CD4-positive, CD25-positive, alpha-beta regulatory T cell (primary cell): ENCODE measurements at regions not wholly inside any gene's neighbourhood (a gene's known extent, or its start where the extent isn't known, plus 50 kb on each side); places are given as distances from the start of the nearest gene placed in this dataset.

Experiments used
- ATAC-seq, 2 donors: fragments of 150-1000 bp; cut with Tn5 transposase; one replicate each; pipeline ENCODE4 v1.10.0; 2021; ENCODE audit warnings: low read depth in 2 of 2, moderate number of reproducible peaks in 2 of 2, moderate library complexity in 1 of 2
- DNase-seq, 3 donors: peaks; one replicate each; pipeline versions ENCODE4 v3.0.0 to v3.0.0-alpha.2; 2012 to 2022; ENCODE audit warnings: mixed read lengths in 1 of 3
- H3K27ac ChIP-seq: one replicate; pipeline ENCODE4 v1.7.0; 2013; ENCODE audit warnings: mild to moderate bottlenecking, low read length; ENCODE audit not compliant: insufficient read depth, poor library complexity, severe bottlenecking
- H3K27me3 ChIP-seq: one replicate; pipeline ENCODE4 v1.7.0; 2013; ENCODE audit warnings: low read length; ENCODE audit not compliant: control insufficient read depth, insufficient read depth
- H3K36me3 ChIP-seq: one replicate; pipeline ENCODE4 v1.7.0; 2013; ENCODE audit warnings: mild to moderate bottlenecking, low read length, moderate library complexity; ENCODE audit not compliant: control insufficient read depth, insufficient read depth
- H3K4me1 ChIP-seq: 2 replicates; pipeline ENCODE4 v1.7.0; 2013; ENCODE audit warnings: mild to moderate bottlenecking, low read length; ENCODE audit not compliant: insufficient read depth, control insufficient read depth, poor library complexity, severe bottlenecking
- H3K4me3 ChIP-seq: one replicate; pipeline ENCODE4 v1.7.0; 2013; ENCODE audit warnings: low read depth, mild to moderate bottlenecking, low read length, moderate library complexity
- H3K9me3 ChIP-seq, 2 experiments: 1 replicate in 1 of 2; 2 replicates in 1 of 2; pipeline ENCODE4 v1.7.0; 2013; ENCODE audit warnings: low read length in 2 of 2, mild to moderate bottlenecking in 1 of 2, moderate library complexity in 1 of 2; ENCODE audit not compliant: control insufficient read depth in 2 of 2
- H3K27ac Mint-ChIP-seq, 3 donors: one replicate each; pipeline ENCODE4 v1.8.0; 2020 to 2022; ENCODE audit warnings: mild to moderate bottlenecking in 3 of 3, mixed read lengths in 3 of 3, moderate library complexity in 2 of 3
- H3K27me3 Mint-ChIP-seq: one replicate; pipeline ENCODE4 v1.8.0; 2022; ENCODE audit warnings: mild to moderate bottlenecking, mixed read lengths
- H3K36me3 Mint-ChIP-seq: one replicate; pipeline ENCODE4 v1.8.0; 2020; ENCODE audit warnings: mixed read lengths
- H3K4me1 Mint-ChIP-seq, 4 donors: one replicate each; pipeline ENCODE4 v1.8.0; 2020 to 2022; ENCODE audit warnings: mixed read lengths in 4 of 4, mild to moderate bottlenecking in 1 of 4
- H3K4me3 Mint-ChIP-seq, 4 donors: one replicate each; pipeline ENCODE4 v1.8.0; 2020 to 2022; ENCODE audit warnings: mild to moderate bottlenecking in 4 of 4, mixed read lengths in 4 of 4, moderate library complexity in 3 of 4
- H3K9me3 Mint-ChIP-seq, 7 donors: one replicate each; pipeline ENCODE4 v1.8.0; 2020 to 2022; ENCODE audit warnings: mixed read lengths in 7 of 7, mild to moderate bottlenecking in 3 of 7, moderate library complexity in 2 of 7

- no peaks in the 10 kb centered on the region for H3K36me3 Mint-ChIP-seq
- no peak for DNase-seq
- H3K9me3 Mint-ChIP-seq = peaks cover 0 to 2% (median 0%) of the 10 kb centered on the region in 7 donors
Measured at GRCh38 chr1:201655243-201655642, 116.3 kb downstream of the NAV1 start.

GRCh38 chr1:201655910-201656309 lies 117.0 kb downstream of the NAV1 start:
- H3K9me3 ChIP-seq = no peaks in the 10 kb centered on the region
- no peaks in the 10 kb centered on the region for H3K27me3 ChIP-seq
- Mint-ChIP-seq H3K36me3 (no peaks in the 10 kb centered on the region), H3K4me1 (no peaks in the 10 kb centered on the region), H3K4me3 (no peak overlapping the region), H3K27me3 (peaks cover 10% of the 10 kb centered on the region), H3K27ac (no peak overlapping the region), H3K9me3 (peaks cover 0 to under 1% (median 0%) of the 10 kb centered on the region in 7 donors)
- no peaks in the 10 kb centered on the region for H3K36me3 ChIP-seq
- DNase-seq (no peak), ATAC-seq (no peak)
- H3K4me3 ChIP-seq = no peak overlapping the region
- H3K27ac ChIP-seq = no peak overlapping the region
- H3K4me1 ChIP-seq = no peaks in the 10 kb centered on the region

More at GRCh38 chr1:201655243-201655642, 116.3 kb downstream of the NAV1 start:
- no peak overlapping the region for H3K4me3 Mint-ChIP-seq
- Histone ChIP-seq H3K36me3 (no peaks in the 10 kb centered on the region), H3K4me3 (no peak overlapping the region), H3K27me3 (no peaks in the 10 kb centered on the region), H3K4me1 (no peaks in the 10 kb centered on the region), H3K9me3 (no peaks in the 10 kb centered on the region), H3K27ac (no peak overlapping the region)
- H3K4me1 Mint-ChIP-seq = peaks cover 0 to 2% (median 0%) of the 10 kb centered on the region in 4 donors
- ATAC-seq = no peak
- H3K27ac Mint-ChIP-seq = no peak overlapping the region
- peaks cover 10% of the 10 kb centered on the region for H3K27me3 Mint-ChIP-seq

- Mint-ChIP-seq H3K27me3 (peaks cover 8% of the 10 kb centered on the region), H3K4me3 (no peak overlapping the region), H3K36me3 (no peaks in the 10 kb centered on the region), H3K27ac (no peak overlapping the region), H3K4me1 (no peaks in the 10 kb centered on the region), H3K9me3 (no peaks in the 10 kb centered on the region)
- Histone ChIP-seq H3K27me3 (no peaks in the 10 kb centered on the region), H3K4me3 (no peak overlapping the region), H3K4me1 (no peaks in the 10 kb centered on the region), H3K27ac (no peak overlapping the region), H3K9me3 (no peaks in the 10 kb centered on the region), H3K36me3 (no peaks in the 10 kb centered on the region)
- ATAC-seq (no peak), DNase-seq (no peak)
Measured at GRCh38 chr1:201656311-201657032, 117.5 kb downstream of the NAV1 start.

GRCh38 chr1:201659572-201659971 lies 120.6 kb downstream of the NAV1 start:
- no peaks in the 10 kb centered on the region for H3K9me3 ChIP-seq
- H3K36me3 ChIP-seq = no peaks in the 10 kb centered on the region
- H3K27ac ChIP-seq = no peak overlapping the region
- Mint-ChIP-seq H3K27me3 (peaks cover 8% of the 10 kb centered on the region), H3K27ac (no peak overlapping the region), H3K9me3 (peaks cover 0 to 2% (median 0%) of the 10 kb centered on the region in 7 donors), H3K4me3 (no peak overlapping the region), H3K36me3 (no peaks in the 10 kb centered on the region), H3K4me1 (no peaks in the 10 kb centered on the region)
- no peaks in the 10 kb centered on the region for H3K27me3 ChIP-seq
- DNase-seq = no peak
- H3K4me3 ChIP-seq = no peak overlapping the region
- no peaks in the 10 kb centered on the region for H3K4me1 ChIP-seq
- ATAC-seq = no peak

- no peak overlapping the region for H3K4me3 Mint-ChIP-seq
- ATAC-seq (no peak), DNase-seq (no peak)
- H3K4me1 Mint-ChIP-seq = no peaks in the 10 kb centered on the region
- H3K36me3 Mint-ChIP-seq = no peaks in the 10 kb centered on the region
- H3K9me3 ChIP-seq = no peaks in the 10 kb centered on the region
- no peak overlapping the region for H3K4me3 ChIP-seq
- peaks cover 0 to 2% (median 0%) of the 10 kb centered on the region in 7 donors for H3K9me3 Mint-ChIP-seq
- H3K27me3 ChIP-seq = no peaks in the 10 kb centered on the region
- no peaks in the 10 kb centered on the region for H3K4me1 ChIP-seq
- H3K27ac ChIP-seq = no peak overlapping the region
- no peak overlapping the region for H3K27ac Mint-ChIP-seq
- H3K36me3 ChIP-seq = no peaks in the 10 kb centered on the region
- peaks cover 14% of the 10 kb centered on the region for H3K27me3 Mint-ChIP-seq
Measured at GRCh38 chr1:201660931-201661822, 122.2 kb downstream of the NAV1 start.

- no peak overlapping the region for H3K4me3 ChIP-seq
- DNase-seq (no peak), ATAC-seq (no peak)
- H3K9me3 ChIP-seq = no peaks in the 10 kb centered on the region
- no peaks in the 10 kb centered on the region for H3K4me1 Mint-ChIP-seq
- H3K9me3 Mint-ChIP-seq = peaks cover 0 to 2% (median 0%) of the 10 kb centered on the region in 7 donors
- no peak overlapping the region for H3K27ac ChIP-seq
- H3K36me3 ChIP-seq = no peaks in the 10 kb centered on the region
- H3K4me3 Mint-ChIP-seq = no peak overlapping the region
- H3K36me3 Mint-ChIP-seq = no peaks in the 10 kb centered on the region
- H3K27me3 Mint-ChIP-seq = peaks cover 11% of the 10 kb centered on the region
- no peaks in the 10 kb centered on the region for H3K27me3 ChIP-seq
- H3K4me1 ChIP-seq = no peaks in the 10 kb centered on the region
- no peak overlapping the region for H3K27ac Mint-ChIP-seq
Measured at GRCh38 chr1:201661823-201662359, 123.0 kb downstream of the NAV1 start.

- Histone ChIP-seq H3K27me3 (no peaks in the 10 kb centered on the region), H3K27ac (no peak overlapping the region), H3K9me3 (no peaks in the 10 kb centered on the region), H3K36me3 (no peaks in the 10 kb centered on the region), H3K4me1 (no peaks in the 10 kb centered on the region), H3K4me3 (no peak overlapping the region)
- DNase-seq = no peak
- no peaks in the 10 kb centered on the region for H3K4me1 Mint-ChIP-seq
- peaks cover 10% of the 10 kb centered on the region for H3K27me3 Mint-ChIP-seq
- H3K36me3 Mint-ChIP-seq = no peaks in the 10 kb centered on the region
- H3K9me3 Mint-ChIP-seq = peaks cover 0 to 2% (median 0%) of the 10 kb centered on the region in 7 donors
- ATAC-seq = no peak
- H3K4me3 Mint-ChIP-seq = no peak overlapping the region
- no peak overlapping the region for H3K27ac Mint-ChIP-seq
Measured at GRCh38 chr1:201662646-201663045, 123.7 kb downstream of the NAV1 start.
